CD4-positive, alpha-beta T cell (primary cell): ENCODE measurements at regions not wholly inside any gene's neighbourhood (a gene's known extent, or its start where the extent isn't known, plus 50 kb on each side); places are given as distances from the start of the nearest gene placed in this dataset.

Source experiments
- ATAC-seq: fragments of 200-7000 bp; cut with Tn5 transposase; one replicate; pipeline ENCODE4 v1.10.0; 2022; ENCODE audit warnings: mild to moderate bottlenecking; ENCODE audit not compliant: poor library complexity
- CTCF ChIA-PET: fragments of 350-600 bp; sonication (Branson Sonifier 250); formaldehyde crosslinking; loops from one replicate; lab custom pipeline; 2021; ENCODE audit warnings: antibody characterized with exemption, inconsistent platforms; lab: Charles Lee
- POLR2A ChIA-PET: fragments of 350-600 bp; sonication (Branson Sonifier 250); formaldehyde crosslinking; loops from one replicate; lab custom pipeline; 2021; ENCODE audit warnings: antibody characterized with exemption, inconsistent platforms; lab: Charles Lee
- DNase-seq, 14 experiments: peaks; one replicate each; pipeline ENCODE4 v3.0.0-alpha.2; 2013 to 2020; ENCODE audit warnings: mixed read lengths in 2 of 14
- H3K27ac ChIP-seq, 2 donors: one replicate each; pipeline versions ENCODE4 v1.5.1 to v1.7.0; 2013; ENCODE audit warnings: low read length in 2 of 2, low read depth in 1 of 2, mild to moderate bottlenecking in 1 of 2
- H3K27me3 ChIP-seq, 2 experiments: 1 replicate in 1 of 2; 2 replicates in 1 of 2; pipeline versions ENCODE4 v1.6.1 to v1.7.0; 2013; ENCODE audit warnings: low read length in 2 of 2, control low read depth in 1 of 2, mild to moderate bottlenecking in 1 of 2, moderate library complexity in 1 of 2; ENCODE audit not compliant: insufficient read depth in 2 of 2, control insufficient read depth in 1 of 2
- H3K36me3 ChIP-seq: one replicate; pipeline ENCODE4 v1.6.1; 2013; ENCODE audit warnings: low read length, control low read depth; ENCODE audit not compliant: insufficient read depth
- H3K4me1 ChIP-seq: one replicate; pipeline ENCODE4 v1.6.1; 2013; ENCODE audit warnings: low read length, control low read depth; ENCODE audit not compliant: insufficient read depth
- H3K4me3 ChIP-seq: one replicate; pipeline ENCODE4 v1.5.1; 2013; ENCODE audit warnings: mild to moderate bottlenecking, low read length, moderate library complexity
- H3K9me3 ChIP-seq, 2 experiments: 1 replicate in 1 of 2; 2 replicates in 1 of 2; pipeline versions ENCODE4 v1.6.1 to v1.7.0; 2013; ENCODE audit warnings: low read length in 2 of 2, mild to moderate bottlenecking in 2 of 2, control low read depth in 1 of 2, moderate library complexity in 1 of 2; ENCODE audit not compliant: control insufficient read depth in 1 of 2, insufficient read depth in 1 of 2
- H3K27ac Mint-ChIP-seq: one replicate; pipeline ENCODE4 v1.8.0; 2020; ENCODE audit warnings: mixed read lengths
- H3K27me3 Mint-ChIP-seq: one replicate; pipeline ENCODE4 v1.8.0; 2021; ENCODE audit warnings: mixed read lengths
- H3K36me3 Mint-ChIP-seq: one replicate; pipeline ENCODE4 v1.8.0; 2021; ENCODE audit warnings: low read depth, mixed read lengths
- H3K4me1 Mint-ChIP-seq: one replicate; pipeline ENCODE4 v1.8.0; 2021; ENCODE audit warnings: low read depth, mixed read lengths
- H3K4me3 Mint-ChIP-seq: one replicate; pipeline ENCODE4 v1.8.0; 2020; ENCODE audit warnings: mild to moderate bottlenecking, mixed read lengths
- H3K9me3 Mint-ChIP-seq: one replicate; pipeline ENCODE4 v1.8.0; 2020; ENCODE audit warnings: mixed read lengths
- intact Hi-C, 2 experiments: fragments of 100-400 bp; cut with DNase I in 1 of 2; cut with micrococcal nuclease in 1 of 2; formaldehyde crosslinking; loops; one replicate each; pipeline versions ENCODE4 v1.15.1 to v1.9.0; 2023 to 2025; cut with DNase I, micrococcal nuclease
- TF ChIP-seq, protein P1 (sequence below): fragments of 200-600 bp; IDR thresholded peaks from one replicate; pipeline ENCODE4 v1.8.0; 2022; ENCODE audit warnings: antibody characterized with exemption, mild to moderate bottlenecking

DNA sequence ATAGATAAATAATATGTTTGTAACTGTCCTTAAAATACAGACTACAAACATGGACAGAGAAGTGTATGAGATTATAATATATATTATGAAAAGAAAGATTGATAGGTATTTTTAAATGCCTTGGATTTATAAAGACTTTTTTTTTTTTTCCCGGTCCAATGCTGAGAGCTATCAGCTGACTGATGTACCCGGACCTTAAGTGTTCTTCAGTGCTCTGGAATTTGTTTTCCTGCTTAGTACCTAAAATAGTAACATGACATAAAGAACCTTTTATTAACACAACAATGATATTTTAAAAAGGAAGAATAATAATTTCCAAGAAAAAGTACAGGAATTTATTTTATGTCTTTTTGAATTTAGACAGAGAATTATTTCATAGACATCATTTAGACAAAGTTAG lies 795.5 kb upstream of the PCDH9 start:
- H3K27ac ChIP-seq: no peak overlapping the region
- peaks cover 4 to 7% of the 10 kb centered on the region in 2 experiments for H3K9me3 ChIP-seq
- H3K36me3 ChIP-seq: no peaks in the 10 kb centered on the region
- intact Hi-C loops: no loop called here
- H3K4me3 ChIP-seq: no peak overlapping the region
- CTCF ChIA-PET: no interaction called here
- H3K4me1 Mint-ChIP-seq: no peaks in the 10 kb centered on the region
- no peaks in the 10 kb centered on the region for H3K27me3 ChIP-seq
- H3K4me3 Mint-ChIP-seq: no peak overlapping the region
- peaks cover 25% of the 10 kb centered on the region for H3K9me3 Mint-ChIP-seq
- H3K27me3 Mint-ChIP-seq: no peaks in the 10 kb centered on the region
- TF ChIP-seq, protein P1, sequence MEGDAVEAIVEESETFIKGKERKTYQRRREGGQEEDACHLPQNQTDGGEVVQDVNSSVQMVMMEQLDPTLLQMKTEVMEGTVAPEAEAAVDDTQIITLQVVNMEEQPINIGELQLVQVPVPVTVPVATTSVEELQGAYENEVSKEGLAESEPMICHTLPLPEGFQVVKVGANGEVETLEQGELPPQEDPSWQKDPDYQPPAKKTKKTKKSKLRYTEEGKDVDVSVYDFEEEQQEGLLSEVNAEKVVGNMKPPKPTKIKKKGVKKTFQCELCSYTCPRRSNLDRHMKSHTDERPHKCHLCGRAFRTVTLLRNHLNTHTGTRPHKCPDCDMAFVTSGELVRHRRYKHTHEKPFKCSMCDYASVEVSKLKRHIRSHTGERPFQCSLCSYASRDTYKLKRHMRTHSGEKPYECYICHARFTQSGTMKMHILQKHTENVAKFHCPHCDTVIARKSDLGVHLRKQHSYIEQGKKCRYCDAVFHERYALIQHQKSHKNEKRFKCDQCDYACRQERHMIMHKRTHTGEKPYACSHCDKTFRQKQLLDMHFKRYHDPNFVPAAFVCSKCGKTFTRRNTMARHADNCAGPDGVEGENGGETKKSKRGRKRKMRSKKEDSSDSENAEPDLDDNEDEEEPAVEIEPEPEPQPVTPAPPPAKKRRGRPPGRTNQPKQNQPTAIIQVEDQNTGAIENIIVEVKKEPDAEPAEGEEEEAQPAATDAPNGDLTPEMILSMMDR: no peak
- DNase-seq (no peak), ATAC-seq (no peak)
- no peaks in the 10 kb centered on the region for H3K4me1 ChIP-seq
- no peak overlapping the region for H3K27ac Mint-ChIP-seq
- H3K36me3 Mint-ChIP-seq: no peaks in the 10 kb centered on the region
- POLR2A ChIA-PET: no interaction called here

DNA sequence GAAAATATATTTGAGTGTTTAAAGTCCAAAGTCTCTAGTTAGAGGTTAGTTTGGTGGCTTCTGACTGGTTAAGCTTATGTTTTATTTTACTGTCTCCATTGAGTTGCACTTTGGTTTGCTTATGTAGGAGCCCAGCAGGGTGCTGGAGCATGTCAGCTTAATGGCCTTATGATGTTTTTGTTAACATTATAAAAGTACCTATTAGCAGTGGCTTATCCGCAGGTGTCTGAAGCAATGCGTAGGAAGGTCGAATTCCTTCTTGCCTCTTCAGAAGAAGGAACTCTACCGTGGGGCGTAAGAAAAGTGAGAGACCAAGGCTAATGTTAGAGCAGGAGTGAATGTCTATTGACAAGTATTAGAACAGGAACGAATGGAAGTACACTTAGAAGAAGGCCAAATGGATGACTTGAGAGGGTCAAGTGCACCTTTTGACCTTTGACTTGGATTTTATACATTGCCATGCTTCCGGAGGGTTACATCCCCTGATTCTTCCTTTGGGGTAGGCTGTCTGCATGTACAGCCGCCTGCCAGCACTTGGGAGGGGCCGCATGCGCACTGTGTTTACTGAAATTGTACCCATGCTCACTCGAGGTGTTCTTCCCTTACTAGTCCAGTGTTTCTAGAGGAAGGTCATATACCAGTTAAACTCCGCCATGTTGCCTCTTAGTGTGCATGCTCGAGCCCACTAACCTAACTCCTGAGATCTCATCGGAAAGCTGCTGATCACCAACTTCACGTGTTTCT lies 793.9 kb upstream of the PCDH9 start:
- Histone ChIP-seq H3K4me3 (no peak overlapping the region), H3K36me3 (no peaks in the 10 kb centered on the region), H3K4me1 (no peaks in the 10 kb centered on the region), H3K9me3 (peaks cover 4 to 7% of the 10 kb centered on the region in 2 experiments), H3K27me3 (no peaks in the 10 kb centered on the region), H3K27ac (no peak overlapping the region)
- POLR2A ChIA-PET: no interaction called here
- TF ChIP-seq, protein P1: no peak
- Mint-ChIP-seq H3K4me3 (no peak overlapping the region), H3K9me3 (peaks cover 28% of the 10 kb centered on the region), H3K27ac (no peak overlapping the region), H3K27me3 (no peaks in the 10 kb centered on the region), H3K36me3 (no peaks in the 10 kb centered on the region), H3K4me1 (no peaks in the 10 kb centered on the region)
- DNase-seq (no peak), ATAC-seq (no peak)
- intact Hi-C loops: no loop called here
- CTCF ChIA-PET: no interaction called here

DNA sequence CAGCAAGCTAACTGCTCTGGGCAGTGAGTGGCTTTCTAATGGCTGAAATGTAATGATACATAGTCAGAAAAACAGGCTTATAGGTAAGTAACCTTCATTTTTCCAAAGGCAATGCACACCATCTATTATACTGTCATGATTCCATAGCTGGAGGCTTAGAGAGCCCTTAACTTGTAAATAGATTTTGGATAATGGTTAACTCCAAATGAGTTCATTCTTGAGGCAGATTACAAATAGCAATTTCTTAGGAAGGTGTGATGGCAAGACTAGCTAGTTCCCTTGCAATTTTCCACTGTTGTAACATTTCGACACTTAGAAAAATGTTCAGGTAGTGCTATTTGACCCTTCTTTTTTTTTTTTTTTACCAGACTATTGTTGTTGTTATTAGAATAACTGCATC lies 789.8 kb upstream of the PCDH9 start:
- POLR2A ChIA-PET: no interaction called here

More for the DNA sequence above, 789.8 kb upstream of the PCDH9 start:
- Histone ChIP-seq H3K9me3 (peaks cover 3 to 10% of the 10 kb centered on the region in 2 experiments), H3K27me3 (no peaks in the 10 kb centered on the region), H3K27ac (no peak overlapping the region), H3K36me3 (no peaks in the 10 kb centered on the region), H3K4me1 (no peaks in the 10 kb centered on the region), H3K4me3 (no peak overlapping the region)
- Mint-ChIP-seq H3K27ac (no peak overlapping the region), H3K4me1 (no peaks in the 10 kb centered on the region), H3K4me3 (no peak overlapping the region), H3K36me3 (no peaks in the 10 kb centered on the region), H3K9me3 (peaks cover 30% of the 10 kb centered on the region), H3K27me3 (no peaks in the 10 kb centered on the region)
- DNase-seq (no peak), ATAC-seq (no peak)
- CTCF ChIA-PET: no interaction called here
- TF ChIP-seq, protein P1: no peak
- intact Hi-C loops: no loop called here
